ENCODE measurements at regions not wholly inside any gene's neighbourhood (a gene's known extent, or its start where the extent isn't known, plus 50 kb on each side); places are given as distances from the start of the nearest gene placed in this dataset.

DNA sequence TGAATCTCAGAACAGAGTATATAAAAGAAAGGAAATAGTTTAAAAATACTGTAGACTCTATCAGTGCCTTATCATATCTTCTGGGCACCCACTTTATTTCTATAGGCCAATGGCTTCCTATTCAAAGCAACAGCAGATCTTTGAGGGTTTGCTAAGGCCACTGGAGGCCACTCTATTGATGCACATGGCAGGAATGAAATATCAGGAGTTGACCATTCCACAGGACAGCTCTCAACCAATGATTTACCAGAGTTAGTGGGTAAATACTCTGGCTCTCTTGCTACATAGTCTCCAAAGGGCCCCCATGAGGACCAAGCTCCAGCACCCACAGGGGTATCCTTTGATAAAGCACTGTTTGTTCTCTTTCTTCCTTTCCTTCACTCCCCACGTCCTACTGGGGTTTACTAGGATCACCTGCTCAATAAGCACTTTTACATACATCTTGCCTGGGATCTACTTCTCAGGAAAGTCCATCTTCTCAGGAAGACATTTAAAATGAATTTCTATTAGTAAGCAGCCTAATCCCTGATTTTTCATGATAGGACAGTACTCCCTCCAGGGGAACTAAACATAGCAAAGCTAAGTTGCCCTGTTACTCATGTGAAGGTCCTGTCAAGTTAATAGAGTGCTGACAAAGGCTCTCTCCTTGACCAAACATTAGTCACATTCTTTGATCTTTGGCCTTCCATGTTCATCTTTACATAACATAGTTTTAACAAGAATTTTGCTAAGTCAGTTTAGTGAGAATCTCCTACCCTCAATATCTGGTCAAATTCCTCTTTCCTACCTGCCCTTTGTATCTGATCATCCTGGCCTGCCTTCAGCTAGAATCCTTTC lies 459.7 kb downstream of the GRXCR1 start:
- TF ChIP-seq EZH2 (IDR thresholded peaks at IDR 0.05) (no peak), POLR2AphosphoS5 (IDR thresholded peaks at IDR 0.05; ENCODE audit: borderline replicate concordance, low read depth, low read length) (no peak), FOXP2 (optimal IDR thresholded peaks at IDR 0.05; ENCODE audit: control extremely low read depth, extremely low read length, insufficient read depth) (no peak)

Measured in SK-N-MC (cell line).